Ectodermal cell (in vitro differentiated cells): ENCODE measurements at regions not wholly inside any gene's neighbourhood (a gene's known extent, or its start where the extent isn't known, plus 50 kb on each side); places are given as distances from the start of the nearest gene placed in this dataset.

Experiments
- H3K27ac ChIP-seq: 2 replicates; pipeline ENCODE4 v1.7.0; 2013; ENCODE audit warnings: mild to moderate bottlenecking, low read depth, low read length; ENCODE audit not compliant: insufficient read depth, poor library complexity, severe bottlenecking
- H3K27me3 ChIP-seq: 2 replicates; pipeline ENCODE4 v1.7.0; 2013; ENCODE audit warnings: mild to moderate bottlenecking, low read length; ENCODE audit not compliant: insufficient read depth, control insufficient read depth, poor library complexity, severe bottlenecking
- H3K36me3 ChIP-seq: one replicate; pipeline ENCODE4 v1.7.0; 2013; ENCODE audit warnings: low read length; ENCODE audit not compliant: control insufficient read depth, insufficient read depth
- H3K4me1 ChIP-seq: one replicate; pipeline ENCODE4 v1.7.0; 2013; ENCODE audit warnings: low read length; ENCODE audit not compliant: control insufficient read depth, insufficient read depth
- H3K4me3 ChIP-seq: 2 replicates; pipeline ENCODE4 v1.7.0; 2013; ENCODE audit warnings: low read depth, low read length, control low read depth; ENCODE audit not compliant: insufficient read depth
- H3K9me3 ChIP-seq: 2 replicates; pipeline ENCODE4 v1.7.0; 2013; ENCODE audit warnings: mild to moderate bottlenecking, low read length, moderate library complexity; ENCODE audit not compliant: control insufficient read depth
- WGBS, 2 experiments: methylation state at CpG; one replicate each; pipeline ENCODE4 v1.1.7; 2013; ENCODE audit warnings: missing lambda C conversion rate in 2 of 2; 5-methylcytosine and 5-hydroxymethylcytosine counted together

GRCh38 chr12:107485731-107486130 lies 199.9 kb upstream of the PWP1 start:
- H3K36me3 ChIP-seq: no peaks in the 10 kb centered on the region
- H3K4me1 ChIP-seq: no peaks in the 10 kb centered on the region
- no peak overlapping the region for H3K27ac ChIP-seq
- 86 to 91% methylated on average over 1 of the region's 1 CpG for WGBS, 2 experiments
- H3K4me3 ChIP-seq: no peak overlapping the region
- H3K27me3 ChIP-seq: no peaks in the 10 kb centered on the region
- H3K9me3 ChIP-seq: no peaks in the 10 kb centered on the region

GRCh38 chr12:107486140-107486892 lies 199.3 kb upstream of the PWP1 start:
- H3K36me3 ChIP-seq: no peaks in the 10 kb centered on the region
- no peak overlapping the region for H3K4me3 ChIP-seq
- no peak overlapping the region for H3K27ac ChIP-seq
- no peaks in the 10 kb centered on the region for H3K27me3 ChIP-seq
- no peaks in the 10 kb centered on the region for H3K9me3 ChIP-seq
- no peaks in the 10 kb centered on the region for H3K4me1 ChIP-seq
- WGBS, 2 experiments: 94 to 95% methylated on average over 1 to 2 of the region's 2 CpGs

GRCh38 chr12:107487011-107487680 lies 198.5 kb upstream of the PWP1 start:
- Histone ChIP-seq H3K36me3 (no peaks in the 10 kb centered on the region), H3K27me3 (no peaks in the 10 kb centered on the region), H3K4me1 (no peaks in the 10 kb centered on the region), H3K27ac (no peak overlapping the region), H3K4me3 (no peak overlapping the region), H3K9me3 (no peaks in the 10 kb centered on the region)
- 86 to 94% methylated on average over 2 of the region's 2 CpGs for WGBS, 2 experiments

- WGBS, 2 experiments: 87 to 95% methylated on average over 2 of the region's 2 CpGs
- Histone ChIP-seq H3K27me3 (no peaks in the 10 kb centered on the region), H3K36me3 (no peaks in the 10 kb centered on the region), H3K4me1 (no peaks in the 10 kb centered on the region), H3K27ac (no peak overlapping the region), H3K9me3 (no peaks in the 10 kb centered on the region), H3K4me3 (no peak overlapping the region)
Measured at GRCh38 chr12:107488666-107489065, 196.9 kb upstream of the PWP1 start.

- H3K36me3 ChIP-seq: no peaks in the 10 kb centered on the region
- no peaks in the 10 kb centered on the region for H3K9me3 ChIP-seq
- 94 to 98% methylated on average over 3 of the region's 3 CpGs for WGBS, 2 experiments
- H3K4me3 ChIP-seq: no peak overlapping the region
- H3K27me3 ChIP-seq: no peaks in the 10 kb centered on the region
- peaks cover 3% of the 10 kb centered on the region for H3K4me1 ChIP-seq
- H3K27ac ChIP-seq: no peak overlapping the region
Measured at GRCh38 chr12:107490010-107490409, 195.6 kb upstream of the PWP1 start.

GRCh38 chr12:107491856-107492255 lies 193.7 kb upstream of the PWP1 start:
- H3K4me1 ChIP-seq: peaks cover 3% of the 10 kb centered on the region
- WGBS, 2 experiments: 86 to 90% methylated on average over 9 of the region's 9 CpGs
- no peak overlapping the region for H3K27ac ChIP-seq
- no peaks in the 10 kb centered on the region for H3K9me3 ChIP-seq
- H3K27me3 ChIP-seq: no peaks in the 10 kb centered on the region
- no peaks in the 10 kb centered on the region for H3K36me3 ChIP-seq
- H3K4me3 ChIP-seq: no peak overlapping the region

GRCh38 chr12:107492393-107493134 lies 193.0 kb upstream of the PWP1 start:
- Histone ChIP-seq H3K27me3 (no peaks in the 10 kb centered on the region), H3K36me3 (no peaks in the 10 kb centered on the region), H3K9me3 (no peaks in the 10 kb centered on the region), H3K4me1 (peaks cover 3% of the 10 kb centered on the region), H3K4me3 (no peak overlapping the region), H3K27ac (no peak overlapping the region)
- WGBS, 2 experiments: 90 to 92% methylated on average over 6 of the region's 6 CpGs

GRCh38 chr12:107493135-107493494 lies 192.5 kb upstream of the PWP1 start:
- no peaks in the 10 kb centered on the region for H3K27me3 ChIP-seq
- peaks cover 3% of the 10 kb centered on the region for H3K4me1 ChIP-seq
- no peak overlapping the region for H3K27ac ChIP-seq
- H3K4me3 ChIP-seq: no peak overlapping the region
- H3K36me3 ChIP-seq: no peaks in the 10 kb centered on the region
- 87 to 91% methylated on average over 4 of the region's 4 CpGs for WGBS, 2 experiments
- no peaks in the 10 kb centered on the region for H3K9me3 ChIP-seq

- 96% methylated on average over 2 of the region's 2 CpGs for WGBS, 2 experiments
- Histone ChIP-seq H3K27ac (no peak overlapping the region), H3K4me3 (no peak overlapping the region), H3K9me3 (no peaks in the 10 kb centered on the region), H3K4me1 (peaks cover 3% of the 10 kb centered on the region), H3K27me3 (no peaks in the 10 kb centered on the region), H3K36me3 (no peaks in the 10 kb centered on the region)
Measured at GRCh38 chr12:107493666-107494065, 191.9 kb upstream of the PWP1 start.

GRCh38 chr12:107494331-107494730 lies 191.3 kb upstream of the PWP1 start:
- H3K9me3 ChIP-seq: no peaks in the 10 kb centered on the region
- 90 to 95% methylated on average over 5 of the region's 5 CpGs for WGBS, 2 experiments
- H3K27ac ChIP-seq: no peak overlapping the region
- no peaks in the 10 kb centered on the region for H3K27me3 ChIP-seq
- no peak overlapping the region for H3K4me3 ChIP-seq
- H3K4me1 ChIP-seq: peaks cover 3% of the 10 kb centered on the region
- H3K36me3 ChIP-seq: no peaks in the 10 kb centered on the region
